GM21515 (cell line): ENCODE measurements at regions not wholly inside any gene's neighbourhood (a gene's known extent, or its start where the extent isn't known, plus 50 kb on each side); places are given as distances from the start of the nearest gene placed in this dataset.

Source experiments
- ATAC-seq: cut with Tn5 transposase; IDR thresholded peaks from one replicate; pipeline ENCODE4 v1.9.1; 2021; ENCODE audit not compliant: unreplicated experiment

DNA sequence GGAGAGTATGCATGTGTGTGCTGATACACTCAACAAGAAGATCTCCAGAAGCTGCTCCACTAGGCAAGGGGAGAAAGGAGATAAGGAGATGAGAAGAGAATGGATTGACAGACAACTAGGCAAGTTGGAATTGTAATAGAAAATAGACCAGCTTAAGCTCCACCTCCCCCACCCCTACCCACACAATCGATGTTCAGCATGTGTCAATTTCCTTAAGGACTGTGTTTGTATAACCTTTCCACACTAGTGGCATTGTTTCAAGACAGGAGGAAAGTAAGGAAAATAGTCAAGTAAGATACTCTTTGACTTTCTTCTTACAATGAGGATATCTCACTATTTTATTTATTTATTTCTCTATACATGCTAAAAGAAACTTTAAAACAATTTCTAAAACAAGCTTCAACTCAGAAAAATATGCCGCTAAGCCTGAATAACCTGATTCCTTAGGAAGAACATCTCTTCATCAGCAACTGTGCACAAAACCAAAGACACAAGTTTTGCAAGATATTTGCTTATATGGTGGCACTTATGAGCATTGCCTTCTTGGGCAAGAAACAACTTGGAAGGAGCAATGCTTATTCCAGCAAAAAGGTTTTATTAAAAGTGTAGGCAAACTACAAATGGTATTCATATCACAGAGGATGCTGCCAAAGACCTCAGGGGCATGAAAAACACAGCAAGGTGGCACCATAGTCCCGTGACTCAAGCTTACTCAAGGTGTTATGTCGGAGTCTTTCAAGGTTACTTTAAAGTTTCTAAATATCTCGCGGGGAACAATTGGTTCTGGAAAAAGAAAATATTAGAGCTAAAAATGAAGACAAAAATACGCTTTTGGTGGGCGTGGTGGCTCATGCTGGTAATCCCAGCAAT, 249.1 kb downstream of the COL12A1 start:
- ATAC-seq, result no peak

- no peak for ATAC-seq
These were observed 252.1 kb downstream of the COL12A1 start for GRCh38 chr6:74953708-74954107.

GRCh38 chr6:74946961-74947360, 258.9 kb downstream of the COL12A1 start:
- no peak for ATAC-seq

- no peak for ATAC-seq
These were observed 263.7 kb downstream of the COL12A1 start for GRCh38 chr6:74942130-74942529.

GRCh38 chr6:74941424-74941823, 264.4 kb downstream of the COL12A1 start:
- ATAC-seq, result no peak

- no peak for ATAC-seq
These were observed 265.9 kb downstream of the COL12A1 start for GRCh38 chr6:74939721-74940620.

GRCh38 chr6:74939151-74939708, 266.6 kb downstream of the COL12A1 start:
- ATAC-seq, result no peak

DNA sequence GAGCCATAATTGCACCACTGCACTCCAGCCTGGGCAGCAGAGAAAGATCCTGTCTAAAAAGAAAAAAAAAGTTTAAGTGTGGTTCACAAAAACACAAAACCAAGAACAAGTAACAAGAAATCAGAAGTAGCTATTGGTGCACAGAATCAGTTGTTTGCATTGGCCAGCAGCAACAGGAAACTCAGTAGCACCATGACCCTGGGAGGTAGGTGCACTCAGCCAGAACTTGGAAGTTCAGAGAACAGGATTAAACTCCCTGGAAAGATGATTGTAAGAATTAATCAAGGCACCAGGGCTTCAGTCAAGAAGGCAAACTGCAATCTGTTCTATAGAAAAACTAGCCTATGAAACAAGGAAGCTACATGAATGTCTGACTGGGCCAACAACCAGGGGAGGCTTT, 267.9 kb downstream of the COL12A1 start:
- ATAC-seq, result no peak

GRCh38 chr6:74936886-74937285, 269.0 kb downstream of the COL12A1 start:
- ATAC-seq, result no peak

DNA sequence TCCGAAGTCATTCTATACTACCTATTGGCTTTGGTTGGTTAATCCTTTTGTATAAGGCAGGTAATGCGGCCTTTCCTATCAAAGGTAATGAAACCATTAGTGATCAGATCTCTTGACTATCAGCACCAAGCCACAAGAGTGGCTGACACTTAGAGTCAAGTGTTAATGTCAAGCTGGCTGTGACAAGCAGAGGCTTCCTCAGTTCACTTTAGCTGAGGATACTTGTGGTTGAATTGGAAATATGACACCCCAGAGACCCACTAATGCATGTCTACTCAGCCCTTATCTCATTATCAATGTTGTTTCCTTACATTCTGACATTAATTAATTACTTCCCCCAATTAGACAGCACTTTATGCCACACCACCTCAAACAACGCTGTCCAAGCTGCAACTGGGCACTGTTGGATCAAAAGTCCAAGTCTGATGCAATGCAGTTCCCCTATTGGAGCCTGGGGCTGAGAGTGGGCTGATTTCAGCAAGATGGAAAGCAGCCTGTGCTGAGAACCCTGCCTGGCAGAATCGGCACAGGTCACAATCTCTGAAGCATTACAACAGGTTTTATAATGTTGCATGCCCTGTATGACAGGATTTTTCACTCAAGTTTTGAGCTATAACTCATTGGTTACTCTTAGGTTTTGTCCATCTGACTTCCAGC, 273.5 kb downstream of the COL12A1 start:
- no peak for ATAC-seq

GRCh38 chr6:74931558-74931957, 274.3 kb downstream of the COL12A1 start:
- no peak for ATAC-seq

GRCh38 chr6:74928203-74928602, 277.6 kb downstream of the COL12A1 start:
- no peak for ATAC-seq

GRCh38 chr6:74927299-74927698, 278.6 kb downstream of the COL12A1 start:
- no peak for ATAC-seq

DNA sequence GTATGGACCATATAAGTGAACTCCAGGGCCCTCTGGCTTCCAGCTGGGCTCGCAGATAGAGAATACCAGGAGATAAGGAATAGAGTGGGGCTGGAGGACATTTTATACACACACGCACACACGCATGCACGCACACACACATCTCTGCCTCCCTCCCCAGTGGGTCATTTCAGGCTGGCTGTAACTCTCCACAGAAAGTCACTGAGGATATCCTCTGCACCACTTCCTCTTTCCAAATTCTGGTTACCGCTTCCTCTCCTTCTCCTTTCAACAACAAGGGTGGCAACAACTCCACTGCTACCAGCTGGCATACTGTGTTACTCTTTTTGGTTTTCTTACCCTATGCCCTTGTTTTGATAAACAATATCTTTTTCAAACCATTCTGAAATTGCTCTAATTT, 280.2 kb downstream of the COL12A1 start:
- no peak for ATAC-seq

DNA sequence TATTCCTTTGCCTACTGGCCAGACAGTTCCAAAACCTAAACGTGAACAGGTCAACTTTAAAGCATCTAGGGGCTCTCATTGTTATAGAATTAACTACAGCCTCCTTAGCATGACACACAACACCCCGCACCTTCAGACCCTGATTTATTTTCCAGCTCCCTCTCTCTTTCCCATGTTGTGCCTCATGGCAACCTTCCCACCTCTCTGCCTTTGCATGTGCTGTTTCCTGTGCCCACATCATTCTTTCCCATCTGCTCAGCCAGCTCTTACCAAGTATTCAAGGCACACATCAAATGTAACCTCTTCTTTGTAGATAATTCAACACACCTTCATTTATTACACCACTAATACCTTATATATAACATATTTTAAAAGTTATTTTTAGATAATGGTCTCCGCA, 291.0 kb downstream of the COL12A1 start:
- ATAC-seq, result no peak

DNA sequence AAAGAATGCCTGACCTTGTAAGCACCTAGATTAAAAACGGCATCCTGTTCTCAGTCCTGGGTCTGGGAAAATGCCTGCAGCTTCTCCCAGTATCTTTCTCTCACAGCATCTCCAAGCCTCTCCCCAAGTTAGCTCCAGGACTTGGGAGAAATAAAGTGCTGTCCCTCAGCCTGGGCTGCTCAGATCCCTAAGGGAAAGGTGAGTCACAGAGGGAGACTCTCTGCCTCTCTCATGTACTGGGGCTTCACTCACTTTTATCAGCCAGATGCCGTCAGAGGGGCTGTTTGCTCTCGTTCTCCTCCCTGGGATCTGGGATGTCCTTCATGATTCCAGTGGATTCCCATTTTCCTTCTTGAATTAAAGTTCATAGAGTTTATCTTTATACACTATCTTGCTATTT, 293.6 kb downstream of the COL12A1 start:
- ATAC-seq, result no peak

DNA sequence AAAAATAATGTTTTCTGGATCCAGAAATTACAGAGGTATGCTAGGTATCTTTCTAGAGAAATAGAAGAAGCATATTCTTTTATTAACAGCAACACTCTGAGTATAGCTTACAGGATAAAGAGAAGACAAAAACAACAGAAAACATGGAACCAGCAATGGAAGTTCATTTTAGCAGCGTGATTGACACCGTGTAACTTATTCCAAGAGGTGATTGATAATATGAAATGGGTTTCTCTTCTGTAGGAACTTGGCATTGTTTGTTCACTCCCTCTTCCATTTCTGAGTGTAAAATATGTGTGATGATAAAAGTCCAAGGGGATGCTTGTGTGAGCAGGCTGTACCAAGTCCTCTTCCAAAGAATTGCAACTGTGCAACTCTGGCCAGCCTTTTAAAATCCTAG, 303.0 kb downstream of the COL12A1 start:
- no peak for ATAC-seq

- ATAC-seq, result no peak
These were observed 303.8 kb downstream of the COL12A1 start for GRCh38 chr6:74902089-74902488.

DNA sequence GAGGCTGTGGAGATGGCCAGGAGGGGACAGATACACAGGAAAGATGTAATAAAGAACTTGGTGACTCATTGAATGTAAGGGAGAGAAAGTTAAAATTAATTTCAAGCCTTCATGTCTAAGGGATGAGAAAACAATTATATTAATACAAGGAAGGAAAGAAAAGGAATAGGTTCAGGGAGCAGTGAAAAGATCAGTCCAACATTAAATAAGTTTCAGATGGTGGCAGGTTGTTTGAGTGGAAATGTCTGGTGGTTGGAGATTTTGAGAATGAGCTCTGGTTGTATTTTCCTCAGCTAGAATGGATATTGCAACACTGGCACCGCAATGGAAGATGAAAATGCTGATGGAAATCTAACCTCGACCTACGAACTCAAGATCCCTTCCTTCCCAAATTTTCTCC, 304.3 kb downstream of the COL12A1 start:
- no peak for ATAC-seq

DNA sequence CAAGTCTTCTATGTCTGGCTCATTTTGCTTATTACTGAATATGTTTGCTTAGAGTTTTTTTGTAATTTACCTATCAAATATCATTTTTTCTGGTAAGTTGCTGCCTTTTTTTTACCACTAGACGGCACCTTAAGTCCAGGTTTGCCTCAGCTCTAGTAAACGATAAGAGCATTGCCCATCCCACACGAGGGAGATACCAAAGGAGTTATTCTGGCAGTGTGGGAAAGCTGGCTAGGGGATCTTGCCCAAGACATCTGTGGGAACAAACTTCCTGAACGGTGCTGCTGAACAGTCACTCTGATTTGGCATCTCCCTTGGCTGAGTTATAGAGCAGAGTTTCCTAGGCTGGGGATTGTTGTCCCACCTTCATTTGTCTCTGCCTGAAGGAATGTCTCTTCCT, 306.4 kb downstream of the COL12A1 start:
- ATAC-seq, result no peak

DNA sequence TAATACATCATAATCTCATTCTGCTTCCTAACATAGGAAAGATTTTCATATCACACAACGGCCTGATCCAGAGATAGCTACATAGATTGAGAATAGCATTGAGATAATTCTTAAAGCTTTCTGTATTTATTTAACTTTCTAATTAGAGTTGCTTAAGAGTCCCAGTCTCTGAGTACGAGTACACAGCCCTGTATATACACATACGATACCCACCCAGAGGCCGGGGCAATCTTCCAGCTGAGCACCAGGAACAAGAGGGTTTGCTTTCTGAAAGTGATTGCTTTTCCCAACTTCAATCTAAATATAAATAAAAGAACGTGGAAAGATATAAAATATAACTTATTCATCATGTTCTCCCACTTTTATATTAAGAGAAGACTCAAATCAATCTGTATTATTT, 313.8 kb downstream of the COL12A1 start:
- ATAC-seq, result no peak
